A549 (cell line): ENCODE measurements at regions not wholly inside any gene's neighbourhood (a gene's known extent, or its start where the extent isn't known, plus 50 kb on each side); places are given as distances from the start of the nearest gene placed in this dataset.
"Not testable (repeated sequence)": the region's sequence is repeated elsewhere in the genome, so short reads cannot be mapped to it uniquely, and the experiment has no call there.

ENCODE experiments used
- CBX2 ChIP-seq: fragments of 200-600 bp; sonication (generic); IDR thresholded peaks from 2 replicates; pipeline ENCODE4 v1.6.1; 2016; ENCODE audit warnings: low read depth, mild to moderate bottlenecking, borderline replicate concordance
- EP300 ChIP-seq, 2 experiments: fragments of >200 bp; sonication (Bioruptor Twin); formaldehyde crosslinking; IDR thresholded peaks; 2 replicates in 1 of 2; 3 replicates in 1 of 2; pipeline ENCODE4 v1.6.1; 2016 to 2017
- ESRRA ChIP-seq: fragments of 150-350 bp; IDR thresholded peaks from 2 replicates; pipeline ENCODE4 v1.6.1; 2014; ENCODE audit warnings: mild to moderate bottlenecking, low read length, borderline replicate concordance
- POLR2A ChIP-seq: IDR thresholded peaks from 2 replicates; pipeline ENCODE4 v1.6.1; 2012; ENCODE audit warnings: mild to moderate bottlenecking, low read length
- RFX5 ChIP-seq: fragments of 450-650 bp; IDR thresholded peaks from 2 replicates; pipeline ENCODE4 v1.7.1; 2014; ENCODE audit warnings: antibody characterized with exemption, mild to moderate bottlenecking, moderate library complexity
- TF ChIP-seq, protein P1 (sequence below): fragments of >200 bp; sonication (Bioruptor Twin); formaldehyde crosslinking; IDR thresholded peaks from 3 replicates; pipeline ENCODE4 v1.5.1; 2016
- TF ChIP-seq, protein P2 (sequence below): fragments of 250-450 bp; sonication (Bioruptor Pico); IDR thresholded peaks from 2 replicates; pipeline ENCODE4 v1.5.0; 2021; ENCODE audit warnings: mild to moderate bottlenecking, moderate library complexity, borderline replicate concordance
- TF ChIP-seq, protein P3 (sequence below): fragments of 200-600 bp; sonication (generic); IDR thresholded peaks from 2 replicates; pipeline ENCODE4 v1.6.1; 2016; ENCODE audit warnings: antibody characterized with exemption, mild to moderate bottlenecking, moderate library complexity
- TF ChIP-seq, protein P4 (sequence below): fragments of 450-650 bp; IDR thresholded peaks from 2 replicates; pipeline ENCODE4 v1.6.1; 2014; ENCODE audit warnings: antibody characterized with exemption

DNA sequence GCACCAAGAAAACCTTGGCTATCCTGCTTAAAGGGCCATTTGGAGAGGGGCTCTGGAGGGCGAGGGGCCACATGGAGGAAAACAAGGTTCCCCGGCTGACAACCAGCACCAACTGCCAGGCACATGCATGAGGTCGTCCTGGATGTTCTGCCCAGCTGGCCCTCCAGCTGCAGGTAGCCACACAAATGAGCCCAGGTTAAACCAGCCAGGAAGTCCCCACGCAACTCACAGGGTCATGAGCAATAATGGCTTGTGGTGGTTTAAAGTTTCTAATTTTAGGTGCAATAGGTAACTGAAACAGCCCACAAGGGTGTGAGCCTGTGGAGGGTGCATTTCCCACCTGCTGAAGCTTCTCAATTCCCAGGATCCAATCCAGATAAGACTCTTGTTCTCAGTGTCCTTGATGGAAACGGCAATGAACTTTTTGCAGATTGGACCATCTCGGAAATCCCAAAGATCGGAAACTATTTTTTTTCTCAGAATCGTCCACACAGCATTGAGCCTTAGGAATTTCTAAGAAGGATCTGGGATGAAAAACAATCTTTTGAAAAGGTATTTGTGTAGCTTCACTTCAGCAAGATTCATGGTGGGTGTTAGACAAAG lies 123.2 kb downstream of the UNC93B1 start:
- TF ChIP-seq, protein P1, sequence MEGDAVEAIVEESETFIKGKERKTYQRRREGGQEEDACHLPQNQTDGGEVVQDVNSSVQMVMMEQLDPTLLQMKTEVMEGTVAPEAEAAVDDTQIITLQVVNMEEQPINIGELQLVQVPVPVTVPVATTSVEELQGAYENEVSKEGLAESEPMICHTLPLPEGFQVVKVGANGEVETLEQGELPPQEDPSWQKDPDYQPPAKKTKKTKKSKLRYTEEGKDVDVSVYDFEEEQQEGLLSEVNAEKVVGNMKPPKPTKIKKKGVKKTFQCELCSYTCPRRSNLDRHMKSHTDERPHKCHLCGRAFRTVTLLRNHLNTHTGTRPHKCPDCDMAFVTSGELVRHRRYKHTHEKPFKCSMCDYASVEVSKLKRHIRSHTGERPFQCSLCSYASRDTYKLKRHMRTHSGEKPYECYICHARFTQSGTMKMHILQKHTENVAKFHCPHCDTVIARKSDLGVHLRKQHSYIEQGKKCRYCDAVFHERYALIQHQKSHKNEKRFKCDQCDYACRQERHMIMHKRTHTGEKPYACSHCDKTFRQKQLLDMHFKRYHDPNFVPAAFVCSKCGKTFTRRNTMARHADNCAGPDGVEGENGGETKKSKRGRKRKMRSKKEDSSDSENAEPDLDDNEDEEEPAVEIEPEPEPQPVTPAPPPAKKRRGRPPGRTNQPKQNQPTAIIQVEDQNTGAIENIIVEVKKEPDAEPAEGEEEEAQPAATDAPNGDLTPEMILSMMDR, result not testable (repeated sequence)
- TF ChIP-seq, protein P2, sequence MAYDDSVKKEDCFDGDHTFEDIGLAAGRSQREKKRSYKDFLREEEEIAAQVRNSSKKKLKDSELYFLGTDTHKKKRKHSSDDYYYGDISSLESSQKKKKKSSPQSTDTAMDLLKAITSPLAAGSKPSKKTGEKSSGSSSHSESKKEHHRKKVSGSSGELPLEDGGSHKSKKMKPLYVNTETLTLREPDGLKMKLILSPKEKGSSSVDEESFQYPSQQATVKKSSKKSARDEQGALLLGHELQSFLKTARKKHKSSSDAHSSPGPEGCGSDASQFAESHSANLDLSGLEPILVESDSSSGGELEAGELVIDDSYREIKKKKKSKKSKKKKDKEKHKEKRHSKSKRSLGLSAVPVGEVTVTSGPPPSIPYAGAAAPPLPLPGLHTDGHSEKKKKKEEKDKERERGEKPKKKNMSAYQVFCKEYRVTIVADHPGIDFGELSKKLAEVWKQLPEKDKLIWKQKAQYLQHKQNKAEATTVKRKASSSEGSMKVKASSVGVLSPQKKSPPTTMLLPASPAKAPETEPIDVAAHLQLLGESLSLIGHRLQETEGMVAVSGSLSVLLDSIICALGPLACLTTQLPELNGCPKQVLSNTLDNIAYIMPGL (CRISPR knock-in tag), result not testable (repeated sequence)
- TF ChIP-seq EP300 (IDR thresholded peaks at IDR 0.05); CBX2; ESRRA; RFX5; POLR2A: not testable (repeated sequence)
- TF ChIP-seq, protein P3, sequence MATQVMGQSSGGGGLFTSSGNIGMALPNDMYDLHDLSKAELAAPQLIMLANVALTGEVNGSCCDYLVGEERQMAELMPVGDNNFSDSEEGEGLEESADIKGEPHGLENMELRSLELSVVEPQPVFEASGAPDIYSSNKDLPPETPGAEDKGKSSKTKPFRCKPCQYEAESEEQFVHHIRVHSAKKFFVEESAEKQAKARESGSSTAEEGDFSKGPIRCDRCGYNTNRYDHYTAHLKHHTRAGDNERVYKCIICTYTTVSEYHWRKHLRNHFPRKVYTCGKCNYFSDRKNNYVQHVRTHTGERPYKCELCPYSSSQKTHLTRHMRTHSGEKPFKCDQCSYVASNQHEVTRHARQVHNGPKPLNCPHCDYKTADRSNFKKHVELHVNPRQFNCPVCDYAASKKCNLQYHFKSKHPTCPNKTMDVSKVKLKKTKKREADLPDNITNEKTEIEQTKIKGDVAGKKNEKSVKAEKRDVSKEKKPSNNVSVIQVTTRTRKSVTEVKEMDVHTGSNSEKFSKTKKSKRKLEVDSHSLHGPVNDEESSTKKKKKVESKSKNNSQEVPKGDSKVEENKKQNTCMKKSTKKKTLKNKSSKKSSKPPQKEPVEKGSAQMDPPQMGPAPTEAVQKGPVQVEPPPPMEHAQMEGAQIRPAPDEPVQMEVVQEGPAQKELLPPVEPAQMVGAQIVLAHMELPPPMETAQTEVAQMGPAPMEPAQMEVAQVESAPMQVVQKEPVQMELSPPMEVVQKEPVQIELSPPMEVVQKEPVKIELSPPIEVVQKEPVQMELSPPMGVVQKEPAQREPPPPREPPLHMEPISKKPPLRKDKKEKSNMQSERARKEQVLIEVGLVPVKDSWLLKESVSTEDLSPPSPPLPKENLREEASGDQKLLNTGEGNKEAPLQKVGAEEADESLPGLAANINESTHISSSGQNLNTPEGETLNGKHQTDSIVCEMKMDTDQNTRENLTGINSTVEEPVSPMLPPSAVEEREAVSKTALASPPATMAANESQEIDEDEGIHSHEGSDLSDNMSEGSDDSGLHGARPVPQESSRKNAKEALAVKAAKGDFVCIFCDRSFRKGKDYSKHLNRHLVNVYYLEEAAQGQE, result not testable (repeated sequence)
- TF ChIP-seq, protein P4, sequence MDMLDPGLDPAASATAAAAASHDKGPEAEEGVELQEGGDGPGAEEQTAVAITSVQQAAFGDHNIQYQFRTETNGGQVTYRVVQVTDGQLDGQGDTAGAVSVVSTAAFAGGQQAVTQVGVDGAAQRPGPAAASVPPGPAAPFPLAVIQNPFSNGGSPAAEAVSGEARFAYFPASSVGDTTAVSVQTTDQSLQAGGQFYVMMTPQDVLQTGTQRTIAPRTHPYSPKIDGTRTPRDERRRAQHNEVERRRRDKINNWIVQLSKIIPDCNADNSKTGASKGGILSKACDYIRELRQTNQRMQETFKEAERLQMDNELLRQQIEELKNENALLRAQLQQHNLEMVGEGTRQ, result not testable (repeated sequence)
